HG02981 (cell line): ENCODE measurements at regions not wholly inside any gene's neighbourhood (a gene's known extent, or its start where the extent isn't known, plus 50 kb on each side); places are given as distances from the start of the nearest gene placed in this dataset.

Experiments
- ATAC-seq: cut with Tn5 transposase; IDR thresholded peaks from one replicate; pipeline ENCODE4 v1.9.1; 2021; ENCODE audit warnings: mild to moderate bottlenecking, moderate library complexity; ENCODE audit not compliant: unreplicated experiment

DNA sequence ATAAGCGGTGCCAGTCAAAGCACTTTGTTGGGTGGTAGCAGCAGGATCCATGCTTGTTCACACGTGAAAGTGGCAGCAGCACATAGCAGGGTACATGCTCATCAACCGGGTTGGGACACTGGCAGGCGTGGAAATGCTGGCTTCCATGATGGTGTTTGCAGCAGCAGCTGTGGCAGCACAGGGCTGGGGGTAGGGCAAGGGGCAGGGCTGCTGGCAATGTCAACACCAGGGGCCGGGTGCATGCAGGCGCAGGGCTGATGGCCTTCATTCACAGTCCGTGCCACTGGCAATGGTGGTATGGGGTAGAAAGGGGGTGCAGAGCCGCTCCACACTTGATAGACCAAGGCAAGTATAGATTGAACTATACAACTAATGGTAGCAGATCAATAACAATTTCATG lies 374.7 kb upstream of the FAM241A start:
- no peak for ATAC-seq

DNA sequence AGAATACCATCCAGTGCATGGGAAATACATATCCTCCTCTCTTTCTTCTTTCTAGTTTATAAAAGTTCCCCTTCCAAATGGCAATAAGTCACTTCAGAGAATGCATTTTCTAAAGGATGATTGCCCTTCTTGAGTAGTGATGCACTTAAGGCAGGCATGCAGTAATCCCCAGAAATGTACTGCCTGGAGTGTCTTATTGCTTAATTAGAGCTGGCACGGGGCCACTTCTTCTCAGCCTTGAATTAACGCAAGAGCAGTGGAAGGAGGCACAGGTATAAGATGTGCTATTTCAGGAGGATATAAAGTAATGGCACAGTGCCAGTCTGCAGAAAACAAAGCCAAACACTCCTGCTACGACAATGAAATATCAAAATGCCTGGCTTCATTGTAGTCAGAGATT lies 371.4 kb upstream of the FAM241A start:
- no peak for ATAC-seq

GRCh38 chr4:111775556-111776297 lies 369.5 kb upstream of the FAM241A start:
- ATAC-seq = no peak

- no peak for ATAC-seq
Measured at GRCh38 chr4:111776561-111776960, 368.7 kb upstream of the FAM241A start.

DNA sequence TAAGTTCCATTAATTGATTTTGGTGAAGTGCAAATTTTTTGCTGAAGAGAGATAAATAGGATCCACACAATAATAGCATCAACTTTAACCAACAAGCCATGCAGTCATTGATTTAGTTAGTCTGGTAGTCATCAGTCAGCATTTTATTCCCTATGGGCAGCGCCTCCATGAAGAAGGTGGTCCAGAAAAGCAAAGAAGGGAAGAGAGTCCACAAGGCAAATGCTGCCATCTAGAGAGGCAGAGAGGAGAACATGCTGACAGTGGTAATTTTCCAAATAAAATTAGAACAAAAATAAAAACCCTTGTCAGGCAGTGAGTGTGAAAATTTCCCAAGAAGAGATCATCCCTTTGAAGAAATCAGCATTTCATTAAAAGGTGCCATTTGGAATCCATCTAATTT lies 366.7 kb upstream of the FAM241A start:
- ATAC-seq = no peak

GRCh38 chr4:111780965-111781364 lies 364.3 kb upstream of the FAM241A start:
- ATAC-seq = no peak

- no peak for ATAC-seq
Measured at GRCh38 chr4:111781611-111782010, 363.6 kb upstream of the FAM241A start.

GRCh38 chr4:111788099-111788498 lies 357.2 kb upstream of the FAM241A start:
- ATAC-seq = no peak

GRCh38 chr4:111789901-111790640 lies 355.2 kb upstream of the FAM241A start:
- no peak for ATAC-seq

- ATAC-seq = no peak
Measured at GRCh38 chr4:111792632-111793031, 352.6 kb upstream of the FAM241A start.

DNA sequence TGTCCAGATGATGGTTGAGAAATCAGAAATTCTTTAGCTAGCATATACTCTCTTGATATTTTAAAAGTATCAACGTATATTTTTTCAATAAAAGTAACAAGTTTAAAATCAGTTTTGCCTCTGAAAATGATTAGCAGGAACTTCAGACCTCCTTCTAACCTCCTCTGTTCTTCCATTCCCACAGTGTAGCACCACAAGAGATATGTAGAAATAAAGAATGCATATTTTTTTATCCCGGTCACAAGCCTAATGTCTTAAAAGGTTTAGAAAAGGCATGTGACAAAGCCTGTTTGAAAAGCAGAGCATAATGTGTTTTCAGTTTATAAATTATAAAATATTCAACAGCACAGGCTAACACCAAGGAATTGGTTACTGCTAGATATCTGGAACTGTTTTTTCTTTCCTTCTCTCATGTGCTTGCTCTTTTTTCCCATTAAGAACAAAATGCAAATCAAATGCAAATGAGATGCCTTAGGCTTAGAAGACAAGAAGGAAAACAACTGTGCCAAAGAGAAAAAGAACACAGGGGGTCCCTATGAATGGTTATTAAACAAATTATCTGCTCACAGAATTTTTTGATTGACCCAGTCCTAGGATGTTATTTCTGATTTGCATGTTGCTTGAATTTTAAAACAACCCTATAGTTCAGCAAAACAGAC lies 351.7 kb upstream of the FAM241A start:
- no peak for ATAC-seq

DNA sequence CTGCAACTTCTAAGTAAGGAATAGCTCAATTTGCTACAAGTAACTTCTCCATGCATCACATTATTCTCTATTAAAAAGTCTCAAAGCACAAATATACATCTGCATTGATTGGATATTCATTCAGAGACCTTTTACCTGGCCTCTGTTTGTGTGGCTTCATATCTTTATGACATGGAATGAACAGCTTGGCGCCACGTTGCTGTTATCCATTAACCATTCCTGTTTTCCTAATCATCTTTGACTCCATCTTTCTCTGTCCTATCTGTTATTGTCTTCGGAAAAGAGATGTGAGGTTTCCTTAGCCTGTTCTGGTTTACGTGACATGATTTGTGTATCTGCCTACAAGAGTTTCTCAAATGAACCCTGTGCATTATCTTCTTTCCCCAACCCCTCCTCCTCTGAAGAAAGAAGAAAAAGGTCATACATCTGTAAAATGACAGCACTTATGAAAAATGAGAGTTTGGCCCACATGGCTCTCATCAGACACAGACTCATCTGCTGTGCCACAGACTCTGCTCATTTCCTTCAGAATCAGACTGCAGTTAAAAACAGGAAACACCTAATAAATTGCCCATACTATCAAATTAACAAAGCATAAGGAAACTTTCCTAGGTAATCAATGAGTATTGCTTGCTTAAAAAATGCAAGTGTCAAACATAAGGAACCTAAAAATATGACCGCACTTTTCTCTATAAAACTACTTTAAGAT lies 347.6 kb upstream of the FAM241A start:
- ATAC-seq = no peak

- no peak for ATAC-seq
Measured at GRCh38 chr4:111798840-111799239, 346.4 kb upstream of the FAM241A start.

DNA sequence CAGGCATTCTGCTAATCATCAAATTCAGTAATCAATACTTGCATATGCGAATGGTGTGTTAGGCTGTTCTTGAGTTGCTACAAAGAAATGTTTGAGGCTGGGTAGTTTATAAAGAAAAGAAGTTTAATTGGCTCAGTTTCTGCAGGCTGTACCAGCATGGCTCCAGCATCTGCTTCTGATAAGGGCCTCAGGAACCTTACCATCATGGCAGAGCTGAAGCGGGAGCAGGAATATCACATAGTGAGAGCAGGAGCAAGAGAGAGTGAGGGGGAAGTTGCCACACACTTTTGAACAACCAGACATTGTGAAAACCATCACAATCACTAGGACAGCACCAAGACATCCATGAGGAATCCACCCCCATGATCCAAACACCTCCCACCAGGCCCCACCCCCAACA lies 344.7 kb upstream of the FAM241A start:
- ATAC-seq = no peak

GRCh38 chr4:111802191-111802590 lies 343.1 kb upstream of the FAM241A start:
- ATAC-seq = no peak

GRCh38 chr4:111806331-111806730 lies 338.9 kb upstream of the FAM241A start:
- ATAC-seq = no peak

DNA sequence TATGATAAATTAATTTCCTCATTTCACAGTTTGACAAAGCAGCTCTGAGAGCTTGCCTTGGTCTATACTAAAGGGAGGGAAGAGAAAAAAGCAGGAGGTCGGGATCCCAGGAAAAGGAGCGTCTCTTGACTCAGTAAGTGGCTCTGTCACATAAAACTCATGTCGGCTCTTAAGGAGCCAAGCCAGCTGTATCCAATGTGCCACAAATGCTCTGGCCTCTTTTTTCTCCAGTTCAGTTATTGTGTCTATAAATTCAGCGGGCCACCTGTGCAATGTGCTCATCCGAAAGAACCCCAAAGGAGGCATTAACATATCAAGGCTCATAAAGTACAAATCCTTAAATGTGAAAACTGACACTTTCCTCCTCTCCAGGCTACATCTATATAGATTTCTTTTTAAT lies 337.7 kb upstream of the FAM241A start:
- no peak for ATAC-seq

DNA sequence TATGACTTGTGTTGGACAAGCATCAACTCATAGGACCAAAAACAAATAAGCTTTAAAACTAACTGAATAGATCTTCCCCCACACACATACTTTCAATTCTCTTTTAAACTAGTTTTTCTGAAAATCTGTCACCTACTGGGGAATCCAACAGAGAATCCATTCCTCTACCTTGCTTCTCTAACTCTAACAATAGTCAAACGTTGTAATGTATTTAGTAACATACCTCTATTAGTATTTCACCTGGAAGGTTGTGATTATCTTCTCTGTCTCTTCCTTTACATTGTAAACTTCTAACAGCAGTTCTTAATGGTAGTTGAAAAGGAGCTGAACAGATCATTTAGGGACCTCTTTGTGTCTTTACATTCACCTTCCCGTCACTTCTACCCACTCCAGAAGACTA lies 337.1 kb upstream of the FAM241A start:
- no peak for ATAC-seq

DNA sequence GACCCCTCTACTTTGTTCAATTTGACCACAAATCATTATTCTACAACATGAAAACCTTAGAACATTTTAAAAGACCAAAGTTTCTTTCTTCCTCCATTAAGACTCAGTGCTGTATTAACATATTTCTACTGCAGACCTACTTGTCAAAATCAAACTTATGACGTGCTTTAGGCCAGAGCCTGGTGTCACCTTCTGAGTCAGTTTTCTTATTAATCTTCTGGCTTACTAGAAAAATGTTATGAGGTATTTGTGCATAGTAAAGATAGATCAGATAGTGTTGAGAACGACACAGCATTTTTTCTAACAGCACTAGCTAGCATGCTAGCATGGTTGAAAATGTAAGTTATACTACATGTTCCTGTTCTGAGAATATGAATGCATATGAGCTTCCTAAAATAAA lies 333.6 kb upstream of the FAM241A start:
- ATAC-seq = no peak

GRCh38 chr4:111812114-111812513 lies 333.1 kb upstream of the FAM241A start:
- no peak for ATAC-seq

- ATAC-seq = no peak
Measured at GRCh38 chr4:111812760-111813159, 332.5 kb upstream of the FAM241A start.
